Uterus (tissue), 3 donors: ENCODE measurements at regions not wholly inside any gene's neighbourhood (a gene's known extent, or its start where the extent isn't known, plus 50 kb on each side); places are given as distances from the start of the nearest gene placed in this dataset.

Source experiments
- DNase-seq, 2 donors: peaks; one replicate each; pipeline ENCODE4 v3.0.0-alpha.2; 2019 to 2020
- H3K27ac ChIP-seq, 2 donors: fragments of 200-600 bp; sonication (generic); 1 replicate in 1 of 2; 2 replicates in 1 of 2; pipeline ENCODE4 v1.5.1; 2016 to 2018
- H3K27me3 ChIP-seq, 2 donors: fragments of 200-600 bp; sonication (generic); one replicate each; pipeline ENCODE4 v1.5.1; 2018 to 2019; ENCODE audit warnings: control low read depth in 1 of 2
- H3K36me3 ChIP-seq, 2 donors: fragments of 200-600 bp; sonication (generic); one replicate each; pipeline ENCODE4 v1.5.1; 2019; ENCODE audit warnings: control low read depth in 1 of 2
- H3K4me1 ChIP-seq, 2 donors: fragments of 200-600 bp; sonication (generic); one replicate each; pipeline ENCODE4 v1.5.1; 2018 to 2019; ENCODE audit warnings: control low read depth in 1 of 2
- H3K4me3 ChIP-seq, 2 donors: fragments of 200-600 bp; sonication (generic); 1 replicate in 1 of 2; 2 replicates in 1 of 2; pipeline ENCODE4 v1.5.1; 2018 to 2019; ENCODE audit warnings: mild to moderate bottlenecking in 1 of 2
- H3K9me3 ChIP-seq, 2 donors: fragments of 200-600 bp; sonication (generic); one replicate each; pipeline ENCODE4 v1.5.1; 2019; ENCODE audit warnings: control low read depth in 1 of 2
- POLR2A ChIP-seq, 2 donors: fragments of 450-650 bp; IDR thresholded peaks; one replicate each; pipeline ENCODE4 v1.6.1; 2016; ENCODE audit warnings: antibody characterized with exemption in 2 of 2, mild to moderate bottlenecking in 1 of 2, moderate library complexity in 1 of 2
- intact Hi-C: fragments of 100-400 bp; cut with DNase I; formaldehyde crosslinking; loops from one replicate; pipeline ENCODE4 v1.15.1; 2023; ENCODE audit warnings: low total_unique reads
- TF ChIP-seq, protein P1 (sequence below), 4 experiments: fragments of 200-600 bp in 2 of 4; fragments of 450-650 bp in 2 of 4; sonication (generic) in 2 of 4; IDR thresholded peaks; one replicate each; pipeline ENCODE4 v1.5.1; 2016 to 2019; ENCODE audit warnings: antibody characterized with exemption in 4 of 4, mild to moderate bottlenecking in 2 of 4, moderate library complexity in 1 of 4
- donor health status: DM: yes; HTN: yes; CAD: no.

DNA sequence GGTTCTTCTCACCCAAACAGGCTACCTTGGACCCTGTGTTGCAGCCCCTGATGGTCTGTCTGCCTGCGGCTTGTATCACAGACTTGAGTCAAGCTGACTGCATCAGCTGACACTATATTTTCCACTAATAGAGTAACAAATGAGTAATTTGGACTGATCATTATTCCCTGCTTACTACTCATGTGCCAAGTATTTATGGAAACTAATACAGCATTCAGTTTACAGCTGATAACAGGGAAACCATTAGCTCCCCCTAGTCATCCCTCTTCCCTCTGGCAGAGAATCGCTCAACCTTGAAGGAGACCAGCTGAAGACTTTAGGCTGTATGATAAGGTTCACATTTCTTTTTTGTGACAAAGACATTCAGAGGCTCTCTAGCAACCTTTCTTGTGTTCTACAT lies 116.6 kb upstream of the SYT6 start:
- intact Hi-C loops: no loop called here
- no peak overlapping the region for H3K4me3 ChIP-seq
- no peaks in the 10 kb centered on the region for H3K27me3 ChIP-seq
- H3K27ac ChIP-seq: no peak overlapping the region
- no peaks in the 10 kb centered on the region for H3K4me1 ChIP-seq
- TF ChIP-seq POLR2A (IDR thresholded peaks at IDR 0.05): no peak
- TF ChIP-seq, protein P1, sequence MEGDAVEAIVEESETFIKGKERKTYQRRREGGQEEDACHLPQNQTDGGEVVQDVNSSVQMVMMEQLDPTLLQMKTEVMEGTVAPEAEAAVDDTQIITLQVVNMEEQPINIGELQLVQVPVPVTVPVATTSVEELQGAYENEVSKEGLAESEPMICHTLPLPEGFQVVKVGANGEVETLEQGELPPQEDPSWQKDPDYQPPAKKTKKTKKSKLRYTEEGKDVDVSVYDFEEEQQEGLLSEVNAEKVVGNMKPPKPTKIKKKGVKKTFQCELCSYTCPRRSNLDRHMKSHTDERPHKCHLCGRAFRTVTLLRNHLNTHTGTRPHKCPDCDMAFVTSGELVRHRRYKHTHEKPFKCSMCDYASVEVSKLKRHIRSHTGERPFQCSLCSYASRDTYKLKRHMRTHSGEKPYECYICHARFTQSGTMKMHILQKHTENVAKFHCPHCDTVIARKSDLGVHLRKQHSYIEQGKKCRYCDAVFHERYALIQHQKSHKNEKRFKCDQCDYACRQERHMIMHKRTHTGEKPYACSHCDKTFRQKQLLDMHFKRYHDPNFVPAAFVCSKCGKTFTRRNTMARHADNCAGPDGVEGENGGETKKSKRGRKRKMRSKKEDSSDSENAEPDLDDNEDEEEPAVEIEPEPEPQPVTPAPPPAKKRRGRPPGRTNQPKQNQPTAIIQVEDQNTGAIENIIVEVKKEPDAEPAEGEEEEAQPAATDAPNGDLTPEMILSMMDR (IDR thresholded peaks at IDR 0.05): no peak
- no peak for DNase-seq
- no peaks in the 10 kb centered on the region for H3K36me3 ChIP-seq
- H3K9me3 ChIP-seq: no peaks in the 10 kb centered on the region

DNA sequence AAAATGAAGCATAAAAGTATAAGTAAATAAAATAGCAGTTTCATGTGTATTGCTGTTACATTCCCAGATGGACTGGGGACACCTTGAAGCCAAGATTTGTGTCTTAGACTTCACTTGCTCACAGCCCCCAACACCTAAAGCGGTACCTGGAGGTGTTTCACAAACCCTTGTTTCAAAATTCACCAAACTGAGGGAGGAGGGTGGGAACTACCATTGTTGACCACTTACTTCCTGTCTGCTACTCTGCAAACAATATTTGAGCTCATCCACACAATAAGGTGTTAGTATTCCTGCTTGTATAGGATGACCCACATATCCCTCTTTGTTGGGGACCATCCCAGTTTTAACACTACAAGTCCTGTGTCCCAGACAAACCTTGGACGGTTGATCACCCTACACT lies 115.9 kb upstream of the SYT6 start:
- intact Hi-C loops: no loop called here
- Histone ChIP-seq H3K4me3 (no peak overlapping the region), H3K27me3 (no peaks in the 10 kb centered on the region), H3K27ac (no peak overlapping the region), H3K9me3 (no peaks in the 10 kb centered on the region), H3K4me1 (no peaks in the 10 kb centered on the region), H3K36me3 (no peaks in the 10 kb centered on the region)
- TF ChIP-seq, protein P1 (IDR thresholded peaks at IDR 0.05): no peak
- no peak for TF ChIP-seq POLR2A (IDR thresholded peaks at IDR 0.05)
- no peak for DNase-seq

DNA sequence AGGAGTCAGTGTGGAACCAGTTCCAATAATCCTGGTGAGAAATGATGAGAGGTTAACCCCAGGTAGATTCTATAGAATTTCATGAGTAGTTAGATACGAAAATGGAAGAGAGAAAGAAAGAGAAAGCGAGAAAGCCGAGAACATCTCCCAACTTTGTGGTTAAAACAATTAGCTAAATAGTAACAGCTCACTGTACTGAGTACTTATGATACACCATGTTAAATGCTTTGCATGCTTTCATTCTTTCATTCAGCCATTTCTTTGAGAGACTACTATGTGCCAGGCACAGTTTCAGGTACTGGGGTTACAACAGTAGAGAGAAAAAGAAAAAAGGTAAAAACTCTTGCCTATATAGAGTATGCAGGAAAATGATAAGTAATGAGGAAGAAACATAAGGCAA lies 109.7 kb upstream of the SYT6 start:
- Histone ChIP-seq H3K27me3 (no peaks in the 10 kb centered on the region), H3K36me3 (no peaks in the 10 kb centered on the region), H3K27ac (no peak overlapping the region), H3K4me1 (no peaks in the 10 kb centered on the region), H3K4me3 (no peak overlapping the region), H3K9me3 (no peaks in the 10 kb centered on the region)
- intact Hi-C loops: no loop called here
- no peak for DNase-seq
- no peak for TF ChIP-seq POLR2A (IDR thresholded peaks at IDR 0.05)
- TF ChIP-seq, protein P1 (IDR thresholded peaks at IDR 0.05): no peak

DNA sequence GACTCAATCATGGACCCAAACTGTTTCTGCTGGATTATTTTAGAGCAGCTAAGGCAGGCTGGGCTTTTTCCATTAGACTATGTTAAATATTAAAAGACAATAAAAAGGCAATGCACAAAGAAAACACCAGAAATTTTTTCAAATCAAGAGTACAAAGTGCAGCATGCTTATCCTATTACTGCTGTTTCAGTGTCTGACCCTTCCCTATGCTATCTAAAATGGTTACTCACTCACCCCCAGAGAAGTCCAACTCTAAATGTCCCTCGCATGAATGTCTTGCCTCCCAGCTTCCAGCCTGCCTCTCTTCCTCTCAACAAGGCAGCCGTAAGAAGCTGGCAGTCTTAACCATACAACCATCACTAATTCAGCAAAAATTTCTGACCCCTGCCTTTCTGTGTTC lies 108.7 kb upstream of the SYT6 start:
- Histone ChIP-seq H3K4me3 (no peak overlapping the region), H3K27ac (no peak overlapping the region), H3K27me3 (no peaks in the 10 kb centered on the region), H3K4me1 (no peaks in the 10 kb centered on the region), H3K36me3 (no peaks in the 10 kb centered on the region), H3K9me3 (no peaks in the 10 kb centered on the region)
- no peak for DNase-seq
- intact Hi-C loops: no loop called here
- TF ChIP-seq, protein P1 (IDR thresholded peaks at IDR 0.05): no peak
- no peak for TF ChIP-seq POLR2A (IDR thresholded peaks at IDR 0.05)

DNA sequence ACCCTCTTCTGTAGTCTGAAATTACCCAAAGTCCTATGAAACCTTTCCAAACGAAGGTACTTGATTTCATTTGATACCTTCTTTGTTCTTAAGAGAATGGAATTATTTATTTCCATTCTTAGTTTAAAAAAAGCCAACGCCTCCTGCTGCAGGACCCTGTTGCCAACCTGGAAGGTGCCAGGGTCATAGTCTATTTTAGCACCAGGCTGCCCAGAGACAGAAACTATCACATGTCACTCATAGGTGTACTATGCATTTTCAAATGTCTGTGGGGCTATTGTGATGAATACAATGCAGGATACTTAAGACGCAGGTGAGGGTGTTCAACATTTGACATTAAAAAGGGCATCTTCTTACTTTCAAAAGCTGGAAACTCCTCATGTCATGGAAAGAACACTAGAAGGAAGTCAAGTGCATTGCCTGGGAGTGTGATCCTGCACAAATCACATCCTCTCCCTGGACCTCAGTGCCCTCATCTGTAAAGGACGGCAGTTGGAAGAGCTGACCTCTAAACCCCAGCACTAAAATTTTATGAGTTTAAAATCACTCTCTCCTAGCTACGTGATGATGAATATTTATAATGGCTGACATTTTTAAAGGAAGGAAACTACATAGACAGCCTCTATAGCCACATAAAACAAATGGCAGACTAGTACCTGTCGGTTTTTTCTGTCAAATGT lies 107.3 kb upstream of the SYT6 start:
- no peak for DNase-seq
- Histone ChIP-seq H3K27me3 (no peaks in the 10 kb centered on the region), H3K4me3 (no peak overlapping the region), H3K27ac (no peak overlapping the region), H3K4me1 (no peaks in the 10 kb centered on the region), H3K9me3 (no peaks in the 10 kb centered on the region), H3K36me3 (no peaks in the 10 kb centered on the region)
- TF ChIP-seq, protein P1 (IDR thresholded peaks at IDR 0.05): no peak
- TF ChIP-seq POLR2A (IDR thresholded peaks at IDR 0.05): no peak
- intact Hi-C loops: no loop called here
